Uterus (tissue), 2 donors: ENCODE measurements at regions not wholly inside any gene's neighbourhood (a gene's known extent, or its start where the extent isn't known, plus 50 kb on each side); places are given as distances from the start of the nearest gene placed in this dataset.

ENCODE experiments used
- POLR2A ChIP-seq, 2 donors: fragments of 450-650 bp; IDR thresholded peaks; one replicate each; pipeline ENCODE4 v1.6.1; 2016; ENCODE audit warnings: antibody characterized with exemption in 2 of 2, mild to moderate bottlenecking in 1 of 2, moderate library complexity in 1 of 2
- TF ChIP-seq, protein P1 (sequence below), 4 experiments: fragments of 200-600 bp in 2 of 4; fragments of 450-650 bp in 2 of 4; sonication (generic) in 2 of 4; IDR thresholded peaks; one replicate each; pipeline ENCODE4 v1.5.1; 2016 to 2019; ENCODE audit warnings: antibody characterized with exemption in 4 of 4, mild to moderate bottlenecking in 2 of 4, moderate library complexity in 1 of 4

DNA sequence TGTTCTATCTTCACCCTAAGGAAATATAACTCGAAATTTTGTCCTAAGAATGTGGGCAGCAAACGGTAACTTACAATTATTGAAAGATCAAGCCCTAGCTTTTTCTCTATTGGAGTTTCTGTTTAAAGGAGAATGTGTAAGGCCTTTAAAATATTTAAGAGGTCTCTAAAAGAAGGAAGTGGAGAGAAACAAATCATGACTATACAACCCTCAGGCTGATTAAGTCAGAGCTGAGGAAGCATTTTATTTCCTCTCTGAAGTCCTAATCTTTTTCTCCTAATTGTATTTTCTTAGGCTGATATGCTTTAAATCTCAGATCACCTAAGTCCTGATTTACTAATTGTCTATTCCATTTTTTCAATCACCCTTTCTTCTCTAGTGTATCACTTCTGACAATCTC lies 1708.8 kb upstream of the C9orf72 start:
- TF ChIP-seq POLR2A (IDR thresholded peaks at IDR 0.05): no peak
- TF ChIP-seq, protein P1, sequence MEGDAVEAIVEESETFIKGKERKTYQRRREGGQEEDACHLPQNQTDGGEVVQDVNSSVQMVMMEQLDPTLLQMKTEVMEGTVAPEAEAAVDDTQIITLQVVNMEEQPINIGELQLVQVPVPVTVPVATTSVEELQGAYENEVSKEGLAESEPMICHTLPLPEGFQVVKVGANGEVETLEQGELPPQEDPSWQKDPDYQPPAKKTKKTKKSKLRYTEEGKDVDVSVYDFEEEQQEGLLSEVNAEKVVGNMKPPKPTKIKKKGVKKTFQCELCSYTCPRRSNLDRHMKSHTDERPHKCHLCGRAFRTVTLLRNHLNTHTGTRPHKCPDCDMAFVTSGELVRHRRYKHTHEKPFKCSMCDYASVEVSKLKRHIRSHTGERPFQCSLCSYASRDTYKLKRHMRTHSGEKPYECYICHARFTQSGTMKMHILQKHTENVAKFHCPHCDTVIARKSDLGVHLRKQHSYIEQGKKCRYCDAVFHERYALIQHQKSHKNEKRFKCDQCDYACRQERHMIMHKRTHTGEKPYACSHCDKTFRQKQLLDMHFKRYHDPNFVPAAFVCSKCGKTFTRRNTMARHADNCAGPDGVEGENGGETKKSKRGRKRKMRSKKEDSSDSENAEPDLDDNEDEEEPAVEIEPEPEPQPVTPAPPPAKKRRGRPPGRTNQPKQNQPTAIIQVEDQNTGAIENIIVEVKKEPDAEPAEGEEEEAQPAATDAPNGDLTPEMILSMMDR (IDR thresholded peaks at IDR 0.05): no peak
